ENCODE measurements at regions not wholly inside any gene's neighbourhood (a gene's known extent, or its start where the extent isn't known, plus 50 kb on each side); places are given as distances from the start of the nearest gene placed in this dataset.

- H3K27ac ChIP-seq: no peak overlapping the region
- 8 to 11% methylated on average over 1 of the region's 1 CpG for WGBS, 2 donors (ENCODE audit: low coverage in 1 of 2)
- no peaks in the 10 kb centered on the region for H3K36me3 ChIP-seq
- DNase-seq: no peak
- no peak overlapping the region for H3K4me3 ChIP-seq
- intact Hi-C loops (cut with DNase I; ENCODE audit: low total_unique reads) (no loop called here), in situ Hi-C loops (cut with MboI; ENCODE audit: low pct_ligation_motif_present in 1 of 4, low pct_unique_long_range_greater_than_20kb in 1 of 4, low sequenced_read_pairs in 3 of 4) (no loop called here)
- no peaks in the 10 kb centered on the region for H3K4me1 ChIP-seq
- no peaks in the 10 kb centered on the region for H3K9me3 ChIP-seq
- H3K27me3 ChIP-seq: no peaks in the 10 kb centered on the region
- TF ChIP-seq POLR2AphosphoS5 (IDR thresholded peaks at IDR 0.05): no peak
- no peak for TF ChIP-seq EP300 (IDR thresholded peaks at IDR 0.05; ENCODE audit: low read depth)
- TF ChIP-seq CTCF (IDR thresholded peaks at IDR 0.05): no peak
- TF ChIP-seq POLR2A (IDR thresholded peaks at IDR 0.05): no peak
These were observed 540.3 kb downstream of the TLL1 start for GRCh38 chr4:166413356-166413755.

- Histone ChIP-seq H3K27me3 (no peaks in the 10 kb centered on the region), H3K27ac (no peak overlapping the region), H3K4me1 (no peaks in the 10 kb centered on the region), H3K4me3 (no peak overlapping the region), H3K9me3 (no peaks in the 10 kb centered on the region), H3K36me3 (no peaks in the 10 kb centered on the region)
- in situ Hi-C loops (cut with MboI; ENCODE audit: low pct_ligation_motif_present in 1 of 4, low pct_unique_long_range_greater_than_20kb in 1 of 4, low sequenced_read_pairs in 3 of 4) (no loop called here), intact Hi-C loops (cut with DNase I; ENCODE audit: low total_unique reads) (no loop called here)
- TF ChIP-seq POLR2AphosphoS5 (IDR thresholded peaks at IDR 0.05) (no peak), POLR2A (IDR thresholded peaks at IDR 0.05) (no peak), EP300 (IDR thresholded peaks at IDR 0.05; ENCODE audit: low read depth) (no peak), CTCF (IDR thresholded peaks at IDR 0.05) (no peak)
- DNase-seq: no peak
- WGBS, 2 donors (ENCODE audit: low coverage in 1 of 2): 53 to 60% methylated on average over 1 of the region's 1 CpG
These were observed 541.4 kb downstream of the TLL1 start for GRCh38 chr4:166414431-166414830.

GRCh38 chr4:166415749-166416148, 542.7 kb downstream of the TLL1 start:
- Histone ChIP-seq H3K4me3 (no peak overlapping the region), H3K36me3 (no peaks in the 10 kb centered on the region), H3K4me1 (no peaks in the 10 kb centered on the region), H3K9me3 (no peaks in the 10 kb centered on the region), H3K27me3 (no peaks in the 10 kb centered on the region), H3K27ac (no peak overlapping the region)
- no peak for DNase-seq
- in situ Hi-C loops (cut with MboI; ENCODE audit: low pct_ligation_motif_present in 1 of 4, low pct_unique_long_range_greater_than_20kb in 1 of 4, low sequenced_read_pairs in 3 of 4): no loop called here
- TF ChIP-seq POLR2AphosphoS5 (IDR thresholded peaks at IDR 0.05) (no peak), EP300 (IDR thresholded peaks at IDR 0.05; ENCODE audit: low read depth) (no peak), POLR2A (IDR thresholded peaks at IDR 0.05) (no peak), CTCF (IDR thresholded peaks at IDR 0.05) (no peak)
- 63 to 70% methylated on average over 1 to 4 of the region's 4 CpGs for WGBS, 2 donors (ENCODE audit: low coverage in 1 of 2)
- intact Hi-C loops (cut with DNase I; ENCODE audit: low total_unique reads): no loop called here

GRCh38 chr4:166421556-166422156, 548.6 kb downstream of the TLL1 start:
- in situ Hi-C loops (cut with MboI; ENCODE audit: low pct_ligation_motif_present in 1 of 4, low pct_unique_long_range_greater_than_20kb in 1 of 4, low sequenced_read_pairs in 3 of 4) (no loop called here), intact Hi-C loops (cut with DNase I; ENCODE audit: low total_unique reads) (no loop called here)
- no peak overlapping the region for H3K27ac ChIP-seq
- H3K4me3 ChIP-seq: no peak overlapping the region
- no peaks in the 10 kb centered on the region for H3K27me3 ChIP-seq
- no peaks in the 10 kb centered on the region for H3K36me3 ChIP-seq
- no peaks in the 10 kb centered on the region for H3K4me1 ChIP-seq
- no peaks in the 10 kb centered on the region for H3K9me3 ChIP-seq
- DNase-seq: no peak
- 81% methylated on average over 2 of the region's 2 CpGs; no CpG with 5 or more reads in 1 of the 2 donors for WGBS, 2 donors (ENCODE audit: low coverage in 1 of 2)
- no peak for TF ChIP-seq EP300 (IDR thresholded peaks at IDR 0.05; ENCODE audit: low read depth)
- no peak for TF ChIP-seq POLR2AphosphoS5 (IDR thresholded peaks at IDR 0.05)
- no peak for TF ChIP-seq CTCF (IDR thresholded peaks at IDR 0.05)
- TF ChIP-seq POLR2A (IDR thresholded peaks at IDR 0.05): no peak
